ENCODE measurements at regions not wholly inside any gene's neighbourhood (a gene's known extent, or its start where the extent isn't known, plus 50 kb on each side); places are given as distances from the start of the nearest gene placed in this dataset.

GRCh38 chr2:18149660-18150246 is 271.3 kb downstream of the KCNS3 start:
- peak; percentile 17; the same call in 1 of the 2 replicates for TF ChIP-seq CTCF (tag by site-specific recombination; IDR thresholded peaks at IDR 0.05)
- TF ChIP-seq REST (tag by site-specific recombination; IDR thresholded peaks at IDR 0.05), result no peak
- no peak for TF ChIP-seq ZNF660 (tag by site-specific recombination; IDR thresholded peaks at IDR 0.05)
- TF ChIP-seq MZF1 (tag by site-specific recombination; IDR thresholded peaks at IDR 0.05; ENCODE audit: borderline replicate concordance), result no peak
- TF ChIP-seq ZSCAN5A (tag by site-specific recombination; IDR thresholded peaks at IDR 0.05), result no peak
- TF ChIP-seq ZBTB7A (tag by site-specific recombination; IDR thresholded peaks at IDR 0.05; ENCODE audit: low read depth), result no peak
- no peak for TF ChIP-seq ZNF677 (tag by site-specific recombination; IDR thresholded peaks at IDR 0.05)
- no peak for TF ChIP-seq ZNF148 (tag by site-specific recombination; IDR thresholded peaks at IDR 0.05; ENCODE audit: borderline replicate concordance)
- TF ChIP-seq ZNF692 (tag by site-specific recombination; IDR thresholded peaks at IDR 0.05), result no peak
- no peak for TF ChIP-seq ATF2 (tag by site-specific recombination; IDR thresholded peaks at IDR 0.05; ENCODE audit: low read depth)
- no peak for TF ChIP-seq ZNF324 (tag by site-specific recombination; IDR thresholded peaks at IDR 0.05)
- TF ChIP-seq PRDM10 (tag by site-specific recombination; IDR thresholded peaks at IDR 0.05), result no peak

All from HEK293 (cell line).